ENCODE measurements at regions not wholly inside any gene's neighbourhood (a gene's known extent, or its start where the extent isn't known, plus 50 kb on each side); places are given as distances from the start of the nearest gene placed in this dataset.

GRCh38 chr13:34430294-34430693, 511.8 kb upstream of the NBEA start:
- intact Hi-C loops (cut with DNase I) = no loop called here
- 47 to 96% (median 95%) methylated on average over 2 of the region's 2 CpGs for WGBS, 4 donors
- TF ChIP-seq POLR2A (IDR thresholded peaks at IDR 0.05) (no peak), CTCF (IDR thresholded peaks at IDR 0.05) (no peak)
- no peaks in the 10 kb centered on the region for H3K27me3 ChIP-seq
- no peaks in the 10 kb centered on the region for H3K9me3 ChIP-seq (replicated peaks in 1 of 3)
- peaks cover 0 to 1% of the 10 kb centered on the region in 2 donors for H3K4me1 ChIP-seq (replicated peaks in 1 of 2)
- no peak overlapping the region for H3K27ac ChIP-seq
- no peaks in the 10 kb centered on the region for H3K36me3 ChIP-seq (replicated peaks in 1 of 2)
- no peak overlapping the region for H3K4me3 ChIP-seq
- no peak for DNase-seq

- Histone ChIP-seq H3K27ac (no peak overlapping the region), H3K27me3 (no peaks in the 10 kb centered on the region), H3K4me1 (replicated peaks in 1 of 2) (peaks cover 0 to 5% of the 10 kb centered on the region in 2 donors), H3K9me3 (replicated peaks in 1 of 3) (no peaks in the 10 kb centered on the region), H3K4me3 (no peak overlapping the region), H3K36me3 (replicated peaks in 1 of 2) (no peaks in the 10 kb centered on the region)
- TF ChIP-seq CTCF (IDR thresholded peaks at IDR 0.05) = no peak
- TF ChIP-seq POLR2A (IDR thresholded peaks at IDR 0.05) = no peak
- intact Hi-C loops (cut with DNase I) = no loop called here
- WGBS, 4 donors = 87 to 96% (median 93%) methylated on average over 2 of the region's 2 CpGs
- DNase-seq = no peak
These were observed 510.1 kb upstream of the NBEA start for GRCh38 chr13:34431827-34432581.

- Histone ChIP-seq H3K4me3 (no peak overlapping the region), H3K36me3 (replicated peaks in 1 of 2) (no peaks in the 10 kb centered on the region), H3K27ac (no peak overlapping the region), H3K9me3 (replicated peaks in 1 of 3) (no peaks in the 10 kb centered on the region), H3K4me1 (replicated peaks in 1 of 2) (peaks cover 0 to 5% of the 10 kb centered on the region in 2 donors), H3K27me3 (no peaks in the 10 kb centered on the region)
- peak in 3 of 7 donors; percentile 17 to 79 (median 22) for DNase-seq
- 48 to 60% (median 56%) methylated on average over 3 of the region's 3 CpGs for WGBS, 4 donors
- no peak for TF ChIP-seq CTCF (IDR thresholded peaks at IDR 0.05)
- intact Hi-C loops (cut with DNase I) = no loop called here
These were observed 506.7 kb upstream of the NBEA start for GRCh38 chr13:34435338-34435737.

GRCh38 chr13:34437873-34438272, 504.2 kb upstream of the NBEA start:
- intact Hi-C loops (cut with DNase I) = no loop called here
- H3K36me3 ChIP-seq (replicated peaks in 1 of 2) = no peaks in the 10 kb centered on the region
- TF ChIP-seq CTCF (IDR thresholded peaks at IDR 0.05) (no peak), POLR2A (IDR thresholded peaks at IDR 0.05) (no peak)
- H3K4me3 ChIP-seq = no peak overlapping the region
- DNase-seq = no peak
- no peaks in the 10 kb centered on the region for H3K9me3 ChIP-seq (replicated peaks in 1 of 3)
- H3K4me1 ChIP-seq (replicated peaks in 1 of 2) = peaks cover 0 to 5% of the 10 kb centered on the region in 2 donors
- H3K27me3 ChIP-seq = no peaks in the 10 kb centered on the region
- H3K27ac ChIP-seq = no peak overlapping the region
